IPS-11a (cell line): ENCODE measurements at regions not wholly inside any gene's neighbourhood (a gene's known extent, or its start where the extent isn't known, plus 50 kb on each side); places are given as distances from the start of the nearest gene placed in this dataset.
"Not testable (repeated sequence)": the region's sequence is repeated elsewhere in the genome, so short reads cannot be mapped to it uniquely, and the experiment has no call there.

ENCODE experiments used
- H3K4me3 ChIP-seq: one replicate; pipeline ENCODE4 v1.5.1; 2013; ENCODE audit warnings: low read depth, low read length, control low read depth

- H3K4me3 ChIP-seq, result not testable (repeated sequence)
These were observed 64.0 kb upstream of the PLEKHM1 start for GRCh38 chr17:45554479-45554878.

DNA sequence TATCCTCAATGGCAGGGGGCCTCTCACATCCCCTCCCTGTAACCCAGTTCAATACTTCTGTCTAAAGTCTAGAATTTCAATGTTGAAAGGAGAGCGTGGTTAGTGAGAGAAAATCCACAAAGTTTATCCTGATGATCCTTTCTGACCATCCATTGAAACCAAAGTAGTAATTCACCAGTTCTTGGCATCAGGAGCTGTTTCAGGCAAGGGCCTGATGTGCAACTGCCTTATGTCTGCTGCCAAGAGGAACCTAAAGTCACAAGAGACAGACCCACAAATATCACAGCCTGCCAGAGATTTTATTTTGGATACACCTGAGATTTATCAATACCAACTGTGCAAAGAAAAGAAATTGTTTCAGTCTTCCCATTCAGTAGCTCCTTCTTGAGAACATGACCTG is 68.3 kb upstream of the PLEKHM1 start:
- not testable (repeated sequence) for H3K4me3 ChIP-seq

DNA sequence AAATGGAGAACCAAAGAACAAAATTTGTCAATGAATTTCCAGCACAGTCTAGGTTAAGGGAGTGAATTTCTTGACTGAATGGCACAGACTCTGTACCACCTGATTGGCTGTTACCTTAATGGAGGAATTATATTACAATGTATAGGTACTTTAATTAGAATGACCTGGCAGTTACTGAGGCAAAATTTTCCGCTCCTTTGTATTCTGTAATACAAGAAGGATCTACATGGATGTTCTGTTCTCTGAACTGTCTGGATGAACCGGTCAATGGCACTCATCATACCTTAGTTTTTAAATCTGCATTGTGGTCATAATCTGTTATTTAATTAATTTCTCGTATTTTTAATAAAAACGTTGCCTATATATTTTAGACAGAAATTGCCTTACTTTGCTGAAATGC is 72.3 kb upstream of the PLEKHM1 start:
- not testable (repeated sequence) for H3K4me3 ChIP-seq

DNA sequence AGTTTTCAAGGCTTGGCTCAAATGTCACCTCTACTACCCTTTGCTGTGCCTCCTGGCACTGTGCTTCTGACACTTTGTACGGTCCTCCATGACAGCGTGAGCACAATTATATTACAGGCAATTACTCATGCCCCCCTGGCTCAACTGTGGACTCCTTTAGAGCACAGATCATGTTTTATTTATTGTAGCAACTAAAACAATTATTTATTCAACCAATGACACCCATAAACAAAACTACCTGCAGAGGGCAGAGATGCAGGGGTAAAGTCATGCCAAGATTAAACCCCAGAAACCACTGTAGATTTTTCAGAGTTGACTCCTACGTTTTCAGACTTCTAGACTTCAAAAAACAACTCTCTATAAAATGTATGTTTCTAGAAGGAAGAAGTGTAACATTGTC is 72.8 kb upstream of the PLEKHM1 start:
- H3K4me3 ChIP-seq, result not testable (repeated sequence)

DNA sequence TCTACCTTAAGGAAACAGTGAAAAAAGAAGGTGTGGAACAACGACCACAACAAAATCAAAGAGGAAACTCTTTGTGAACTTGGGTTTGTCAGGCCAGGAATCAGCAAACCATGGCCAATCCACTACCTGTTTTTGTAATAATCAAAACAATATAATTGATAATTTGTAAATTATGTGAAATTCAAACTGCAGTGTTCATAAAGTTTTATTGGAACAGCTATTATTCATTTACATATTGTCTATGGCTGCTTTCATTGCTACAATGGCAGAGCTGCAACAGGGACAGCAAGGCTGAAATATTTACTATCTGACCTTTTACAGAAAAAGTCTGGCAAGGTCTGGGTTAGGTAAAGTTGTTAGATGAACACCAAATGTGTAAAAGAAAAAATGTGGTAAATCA is 77.8 kb upstream of the PLEKHM1 start:
- H3K4me3 ChIP-seq, result not testable (repeated sequence)

DNA sequence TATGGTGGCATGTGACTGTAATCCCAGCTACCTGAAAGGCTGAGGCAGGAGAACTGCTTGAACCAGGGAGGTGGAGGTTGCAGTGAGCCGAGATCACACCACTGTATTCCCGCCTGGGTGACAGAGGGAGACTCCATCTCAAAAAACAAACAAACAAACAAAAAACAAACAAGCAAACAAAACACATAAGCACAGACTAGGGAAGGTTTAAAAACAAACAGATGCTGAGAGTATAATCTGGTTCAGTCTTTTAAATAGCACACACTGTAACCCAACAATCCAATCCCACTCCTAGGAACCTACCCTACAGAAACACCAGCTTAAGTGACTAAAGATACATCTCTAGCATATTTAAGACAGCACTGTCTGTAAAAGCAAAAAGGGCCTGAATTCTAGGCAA is 82.8 kb upstream of the PLEKHM1 start:
- H3K4me3 ChIP-seq, result not testable (repeated sequence)

- no peak overlapping the region for H3K4me3 ChIP-seq
These were observed 83.6 kb upstream of the PLEKHM1 start for GRCh38 chr17:45573924-45574770.

GRCh38 chr17:45575126-45575885 is 84.8 kb upstream of the PLEKHM1 start:
- no peak overlapping the region for H3K4me3 ChIP-seq

- not testable (repeated sequence) for H3K4me3 ChIP-seq
These were observed 86.2 kb upstream of the PLEKHM1 start for GRCh38 chr17:45576527-45577307.

DNA sequence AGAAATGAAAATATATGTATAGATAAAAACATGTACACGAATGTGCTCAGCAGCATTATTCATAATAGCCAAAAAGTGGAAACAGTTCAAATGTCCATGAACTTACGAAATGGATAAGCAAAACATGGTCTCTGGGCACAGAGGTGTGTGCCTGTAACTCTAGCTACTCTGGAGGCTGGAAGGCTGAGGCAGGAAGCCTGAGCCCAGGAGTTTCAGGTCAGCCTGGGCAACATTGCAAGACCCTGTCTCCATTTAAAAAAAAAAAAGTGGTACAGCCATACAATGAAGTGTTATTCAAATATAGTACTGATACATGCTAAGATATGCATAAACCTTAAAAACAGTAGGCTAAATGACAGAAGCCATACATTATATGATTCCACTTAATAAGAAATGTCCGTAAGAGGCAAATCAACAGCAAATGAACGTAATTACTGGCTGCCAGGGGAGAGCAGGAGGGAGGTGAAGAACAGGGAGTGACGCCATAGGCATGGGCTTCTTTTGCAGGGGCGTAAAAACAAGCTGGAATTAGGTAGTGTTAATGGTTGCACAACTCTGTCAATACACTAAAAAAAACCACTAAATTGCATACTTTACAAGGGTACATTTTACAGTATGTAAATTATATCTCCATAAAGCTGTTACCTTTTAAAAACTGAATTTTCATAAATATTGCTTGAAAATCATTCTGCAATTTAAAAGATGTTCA is 87.2 kb upstream of the PLEKHM1 start:
- H3K4me3 ChIP-seq, result no peak overlapping the region

DNA sequence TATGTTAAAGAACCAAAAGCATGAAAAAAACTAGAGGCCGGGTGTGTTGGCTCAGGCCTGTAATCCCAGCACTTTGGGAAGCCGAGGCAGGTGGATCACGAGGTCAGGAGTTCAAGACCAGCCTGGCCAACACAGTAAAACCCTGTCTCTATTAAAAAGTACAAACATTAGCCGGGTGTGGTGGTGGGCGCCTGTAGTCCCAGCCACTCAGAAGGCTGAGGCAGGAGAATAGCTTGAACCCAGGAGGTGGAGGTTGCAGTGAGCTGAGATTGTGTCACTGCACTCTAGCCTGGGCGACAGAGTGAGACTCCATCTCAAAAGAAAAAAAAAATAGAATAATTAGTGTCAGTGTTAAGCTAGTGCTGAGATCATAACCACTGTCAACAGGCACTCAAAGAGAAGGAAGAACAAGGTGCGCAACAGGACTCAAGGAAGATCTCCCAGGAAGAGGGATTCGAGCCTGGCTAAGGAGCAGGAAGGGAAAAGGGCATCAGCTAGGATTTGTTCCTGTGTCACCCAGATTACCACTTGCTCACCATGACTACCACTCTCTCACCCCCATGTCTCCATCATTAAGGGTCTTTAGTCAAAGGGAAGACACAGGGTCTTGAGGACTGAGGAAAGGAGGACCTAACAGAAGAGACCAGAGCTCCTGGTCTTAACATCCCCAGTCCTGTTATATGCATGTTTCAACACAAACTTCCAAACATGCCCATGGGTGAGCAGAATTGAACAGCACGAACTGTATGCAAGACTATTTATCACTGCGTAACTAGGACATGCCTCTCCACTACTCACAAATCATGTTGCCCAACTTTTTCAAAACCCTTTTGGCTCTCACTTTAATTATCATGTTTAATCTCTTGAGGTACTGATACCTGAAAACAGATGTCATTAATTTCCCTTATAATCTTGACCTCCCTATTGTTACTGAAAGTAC is 88.3 kb upstream of the PLEKHM1 start:
- H3K4me3 ChIP-seq, result no peak overlapping the region

DNA sequence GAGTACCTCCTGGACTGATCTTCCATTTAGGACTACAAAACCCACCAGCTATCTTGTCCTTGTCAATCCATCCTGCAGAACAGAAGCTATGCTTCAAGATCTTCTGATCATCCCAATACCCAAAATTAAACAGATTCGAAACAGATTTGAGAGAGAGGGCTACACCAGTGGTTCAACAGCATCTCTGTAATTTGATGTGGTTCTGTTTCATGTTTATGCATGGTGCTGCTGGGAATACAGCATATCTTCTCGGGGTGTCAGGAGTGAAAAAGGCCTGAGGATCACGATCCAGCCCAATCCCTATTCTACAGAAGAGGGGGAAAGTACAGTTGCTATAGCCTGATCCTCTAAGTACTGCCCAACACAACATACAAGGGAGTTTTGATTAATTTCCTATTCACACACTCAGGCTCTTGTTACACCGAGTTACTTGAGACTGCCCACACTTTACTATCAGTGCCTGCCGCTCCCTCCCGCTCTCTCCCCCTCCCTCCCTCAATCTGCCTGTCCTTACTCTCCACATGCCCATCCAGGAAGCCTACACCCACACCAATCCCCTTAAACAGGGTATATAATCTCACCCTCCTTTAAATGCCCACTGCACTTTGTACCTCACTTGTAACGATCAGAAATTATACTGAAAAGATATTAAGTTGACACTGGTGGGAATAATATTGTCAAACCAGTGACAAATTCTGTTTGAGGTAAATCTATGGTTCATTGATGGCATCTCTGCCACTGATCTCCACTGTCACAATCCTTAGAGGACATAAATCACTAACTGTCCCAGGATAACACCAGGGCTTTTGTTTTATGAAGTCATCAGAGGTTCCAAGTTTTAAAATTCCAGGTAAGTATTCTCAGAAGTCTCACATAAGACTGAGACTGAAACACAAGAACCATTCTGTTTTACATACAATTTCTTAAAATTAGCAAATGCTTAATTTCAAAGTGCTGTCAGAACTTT is 89.3 kb upstream of the PLEKHM1 start:
- H3K4me3 ChIP-seq, result no peak overlapping the region

- H3K4me3 ChIP-seq, result no peak overlapping the region
These were observed 90.4 kb upstream of the PLEKHM1 start for GRCh38 chr17:45580924-45581323.

DNA sequence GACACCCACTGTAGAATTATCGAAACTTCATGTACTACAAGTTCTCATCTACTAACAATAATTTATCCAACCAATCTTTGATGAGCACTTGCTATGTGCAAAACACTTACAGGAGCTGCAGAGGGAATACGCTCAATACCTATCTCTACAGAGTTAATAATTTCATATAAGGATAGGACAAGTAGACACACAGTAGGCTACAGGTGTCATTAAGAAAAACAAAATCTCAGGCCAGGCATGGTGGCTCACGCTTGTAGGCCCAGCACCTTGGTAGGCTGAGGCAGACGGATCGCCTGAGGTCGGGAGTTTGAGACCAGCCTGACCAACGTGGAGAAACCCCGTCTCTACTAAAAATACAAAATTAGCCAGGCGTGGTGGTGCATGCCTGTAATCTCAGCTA is 91.3 kb upstream of the PLEKHM1 start:
- no peak overlapping the region for H3K4me3 ChIP-seq

DNA sequence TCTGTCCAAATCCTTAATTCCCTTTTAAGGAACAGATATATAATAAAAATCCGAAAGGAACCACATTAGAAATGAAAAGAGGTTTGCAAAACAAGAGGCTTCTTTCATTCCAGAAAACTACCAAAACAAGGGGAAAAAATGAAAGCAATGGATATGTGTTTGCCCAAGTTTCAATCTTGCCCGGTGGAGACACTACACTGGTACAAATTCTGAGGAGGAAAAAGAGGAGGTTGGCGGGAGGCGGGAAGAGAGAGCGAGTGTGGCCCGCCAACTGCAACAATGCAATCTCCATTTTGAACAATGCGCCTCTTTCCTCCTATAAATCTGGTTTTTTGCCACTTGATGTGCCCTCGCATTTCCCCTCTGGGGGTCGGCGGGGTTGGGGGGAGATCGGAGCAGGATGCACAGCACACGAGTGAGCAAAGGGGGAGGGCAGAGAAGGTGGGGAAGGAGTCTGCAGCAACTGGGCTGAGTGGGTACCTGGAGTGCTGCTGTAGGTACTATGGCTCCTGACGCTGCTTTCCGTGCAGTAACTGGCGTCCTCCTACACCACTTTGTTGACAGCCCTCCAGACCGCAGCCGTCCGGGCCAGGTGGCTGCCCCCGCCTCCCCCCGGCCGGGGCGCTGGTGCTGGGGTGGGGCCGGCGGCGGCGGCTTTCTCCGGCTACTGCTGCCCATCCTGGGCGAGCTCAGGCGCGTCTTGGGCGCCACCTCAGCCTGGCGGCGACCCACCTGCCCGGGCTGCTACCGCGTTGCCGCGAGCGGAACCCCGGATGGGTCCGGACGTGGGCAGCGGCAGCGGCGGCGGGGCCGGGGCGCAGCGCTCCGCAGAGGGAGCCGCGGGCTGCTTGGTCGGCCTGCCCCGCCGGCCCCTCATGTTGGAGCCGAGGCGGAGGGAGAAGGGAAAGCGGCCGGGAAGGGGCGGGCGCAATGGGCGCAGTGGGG is 93.8 kb upstream of the PLEKHM1 start:
- peak overlapping the region; percentile 100 for H3K4me3 ChIP-seq

GRCh38 chr17:45585037-45585733 is 94.7 kb upstream of the PLEKHM1 start:
- peak overlapping the region; percentile 100 for H3K4me3 ChIP-seq
